T-helper 2 cell treated with Interferon-gamma antibody and Interleukin-4, amounts not matched to agents 5 μg/mL and 100 μg/mL, for 36 hours (primary cell): ENCODE measurements at regions not wholly inside any gene's neighbourhood (a gene's known extent, or its start where the extent isn't known, plus 50 kb on each side); places are given as distances from the start of the nearest gene placed in this dataset.

Experiments used
- DNase-seq: peaks from one replicate; pipeline ENCODE4 v3.0.0; 2021; ENCODE audit warnings: low spot score
- H3K27ac Mint-ChIP-seq: one replicate; pipeline ENCODE4 v1.8.0; 2021; ENCODE audit warnings: mild to moderate bottlenecking, mixed read lengths
- H3K27me3 Mint-ChIP-seq: one replicate; pipeline ENCODE4 v1.8.0; 2021; ENCODE audit warnings: low read depth, mixed read lengths
- H3K36me3 Mint-ChIP-seq: one replicate; pipeline ENCODE4 v1.8.0; 2021; ENCODE audit warnings: low read depth, mixed read lengths
- H3K4me1 Mint-ChIP-seq: one replicate; pipeline ENCODE4 v1.8.0; 2021; ENCODE audit warnings: low read depth, mixed read lengths
- H3K4me3 Mint-ChIP-seq: one replicate; pipeline ENCODE4 v1.8.0; 2022; ENCODE audit warnings: mild to moderate bottlenecking, moderate library complexity, mixed read lengths
- H3K9me3 Mint-ChIP-seq: one replicate; pipeline ENCODE4 v1.8.0; 2021; ENCODE audit warnings: mixed read lengths

GRCh38 chr6:81909981-81910900 is 157.8 kb upstream of the TENT5A start:
- Mint-ChIP-seq H3K4me1 (no peaks in the 10 kb centered on the region), H3K4me3 (no peak overlapping the region), H3K36me3 (no peaks in the 10 kb centered on the region), H3K27me3 (no peaks in the 10 kb centered on the region), H3K27ac (no peak overlapping the region), H3K9me3 (no peaks in the 10 kb centered on the region)
- DNase-seq, result no peak

DNA sequence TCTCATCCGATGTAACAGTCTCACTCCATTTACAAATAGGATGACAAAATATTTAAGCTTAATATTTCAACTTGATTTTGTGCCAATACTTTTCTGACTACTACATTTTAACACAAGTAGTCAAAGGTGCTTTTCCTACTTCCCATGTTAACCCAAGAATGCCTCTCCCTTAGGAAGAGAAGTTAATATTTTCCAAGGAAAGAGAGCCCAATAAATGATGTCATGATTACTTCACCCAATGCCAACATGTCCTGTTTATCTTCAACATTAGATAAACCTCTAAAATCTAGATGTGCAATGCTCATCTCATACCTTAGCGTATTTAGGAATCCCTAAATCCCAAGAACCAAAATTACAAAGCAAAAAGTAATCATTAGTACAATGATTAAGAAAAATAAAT is 156.7 kb upstream of the TENT5A start:
- Mint-ChIP-seq H3K9me3 (no peaks in the 10 kb centered on the region), H3K27me3 (no peaks in the 10 kb centered on the region), H3K27ac (no peak overlapping the region), H3K4me1 (no peaks in the 10 kb centered on the region), H3K4me3 (no peak overlapping the region), H3K36me3 (no peaks in the 10 kb centered on the region)
- DNase-seq, result no peak

DNA sequence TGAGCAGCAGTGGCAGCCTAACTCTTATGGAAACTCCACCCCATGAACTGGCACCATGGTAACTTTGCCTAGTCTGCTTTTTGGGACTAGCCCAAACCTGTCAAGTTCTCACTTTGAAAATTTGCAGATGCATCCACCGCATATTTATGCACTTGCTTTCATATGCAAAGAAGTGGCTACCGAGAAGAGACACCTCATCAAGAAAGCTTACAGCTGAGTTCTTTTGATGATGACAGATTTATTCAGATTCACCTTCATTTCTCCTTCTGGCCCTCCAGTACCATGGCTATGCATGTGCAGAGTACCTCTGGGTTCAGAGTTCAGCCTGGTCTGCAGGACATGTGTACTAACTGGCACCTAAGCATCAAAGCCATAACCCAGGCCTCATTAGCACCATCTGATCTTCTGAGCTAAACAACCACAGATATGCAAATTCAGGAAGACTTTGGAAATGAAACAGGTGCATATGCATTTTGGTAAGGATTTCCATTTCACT is 154.3 kb upstream of the TENT5A start:
- H3K27ac Mint-ChIP-seq, result no peak overlapping the region
- no peak for DNase-seq
- no peak overlapping the region for H3K4me3 Mint-ChIP-seq
- H3K27me3 Mint-ChIP-seq, result no peaks in the 10 kb centered on the region
- no peaks in the 10 kb centered on the region for H3K36me3 Mint-ChIP-seq
- H3K9me3 Mint-ChIP-seq, result no peaks in the 10 kb centered on the region
- H3K4me1 Mint-ChIP-seq, result no peaks in the 10 kb centered on the region

DNA sequence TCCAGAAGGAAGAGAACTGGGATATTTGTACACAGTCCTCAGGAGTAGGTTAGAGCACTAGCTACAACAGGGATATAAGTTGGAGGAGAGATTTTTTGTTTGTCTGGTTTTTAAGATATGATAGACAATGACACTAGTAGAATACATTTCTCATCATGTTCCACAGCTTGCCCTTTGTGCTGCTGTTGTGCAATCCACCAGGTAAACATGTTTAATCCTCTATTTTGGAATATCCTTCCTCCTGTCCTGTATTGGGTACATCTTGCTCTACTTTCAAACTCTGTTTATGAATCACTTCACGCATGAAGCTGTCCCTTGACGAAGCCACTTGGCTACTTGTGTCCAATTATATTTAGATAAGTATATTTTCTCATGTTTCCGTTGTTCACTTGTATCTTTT is 153.6 kb upstream of the TENT5A start:
- Mint-ChIP-seq H3K4me1 (no peaks in the 10 kb centered on the region), H3K9me3 (no peaks in the 10 kb centered on the region), H3K27ac (no peak overlapping the region), H3K27me3 (no peaks in the 10 kb centered on the region), H3K4me3 (no peak overlapping the region), H3K36me3 (no peaks in the 10 kb centered on the region)
- no peak for DNase-seq

DNA sequence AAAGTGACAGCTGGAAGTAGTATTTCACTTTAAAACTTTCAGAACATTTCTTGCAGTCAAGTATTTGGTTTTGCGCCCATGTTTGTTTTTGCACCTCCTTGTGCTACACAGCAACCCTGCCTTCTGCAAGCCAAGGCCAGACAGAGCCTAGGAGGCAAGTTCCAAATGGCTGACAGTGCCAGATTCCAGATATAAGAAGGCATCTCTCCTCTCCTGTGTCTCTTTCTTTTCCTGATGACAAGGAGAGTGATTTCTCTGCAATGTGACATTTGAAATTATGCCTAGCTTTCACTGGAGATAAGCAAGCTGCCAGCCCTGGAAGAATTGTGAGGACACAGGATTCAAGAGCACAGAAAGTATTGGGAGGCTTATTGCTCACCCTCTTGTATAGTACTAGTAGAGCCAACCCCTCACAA is 149.1 kb upstream of the TENT5A start:
- Mint-ChIP-seq H3K27me3 (no peaks in the 10 kb centered on the region), H3K4me1 (no peaks in the 10 kb centered on the region), H3K36me3 (no peaks in the 10 kb centered on the region), H3K9me3 (no peaks in the 10 kb centered on the region), H3K27ac (no peak overlapping the region), H3K4me3 (no peak overlapping the region)
- no peak for DNase-seq

DNA sequence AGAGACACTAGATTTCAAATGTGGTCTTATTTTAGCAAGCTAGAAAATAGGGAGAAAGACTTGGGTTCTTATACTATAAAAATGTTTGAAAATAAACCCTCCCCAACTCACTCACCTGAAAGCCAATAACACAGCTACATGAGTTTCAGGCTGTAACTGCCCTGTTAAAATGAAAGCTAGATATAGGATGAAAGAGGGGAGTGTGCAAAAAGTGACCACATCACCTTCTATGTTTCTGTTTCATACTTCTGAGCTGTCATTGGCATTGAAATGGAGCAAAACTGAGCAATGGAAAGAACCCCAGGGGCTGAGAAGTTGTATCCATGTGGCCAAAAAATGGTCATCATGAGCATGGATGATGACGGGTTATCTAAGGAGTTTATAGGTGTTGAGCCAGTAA is 148.1 kb upstream of the TENT5A start:
- DNase-seq, result no peak
- H3K4me1 Mint-ChIP-seq, result no peaks in the 10 kb centered on the region
- no peak overlapping the region for H3K4me3 Mint-ChIP-seq
- no peak overlapping the region for H3K27ac Mint-ChIP-seq
- H3K27me3 Mint-ChIP-seq, result no peaks in the 10 kb centered on the region
- H3K36me3 Mint-ChIP-seq, result no peaks in the 10 kb centered on the region
- no peaks in the 10 kb centered on the region for H3K9me3 Mint-ChIP-seq

DNA sequence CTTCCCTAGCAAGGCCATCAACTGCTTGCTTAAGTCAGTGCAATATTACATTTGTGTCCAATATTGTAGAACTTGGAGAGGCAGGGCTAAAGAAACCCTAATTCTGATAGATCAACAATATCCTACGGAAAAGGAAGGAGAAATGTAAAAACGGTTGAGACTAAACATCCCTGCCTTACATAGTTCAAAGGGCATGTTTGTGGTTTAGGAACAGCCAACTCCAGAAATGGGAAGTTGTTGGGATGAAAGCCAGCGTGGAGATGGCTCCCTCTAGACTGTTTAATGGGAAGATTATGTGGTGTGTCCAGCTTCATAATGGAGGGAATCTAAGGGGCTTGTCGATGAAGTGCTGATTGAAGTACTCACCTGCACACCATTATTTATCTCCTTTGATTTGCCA is 145.3 kb upstream of the TENT5A start:
- H3K9me3 Mint-ChIP-seq, result no peaks in the 10 kb centered on the region
- H3K4me1 Mint-ChIP-seq, result no peaks in the 10 kb centered on the region
- DNase-seq, result no peak
- H3K27ac Mint-ChIP-seq, result no peak overlapping the region
- no peaks in the 10 kb centered on the region for H3K27me3 Mint-ChIP-seq
- H3K4me3 Mint-ChIP-seq, result no peak overlapping the region
- no peaks in the 10 kb centered on the region for H3K36me3 Mint-ChIP-seq

- H3K4me3 Mint-ChIP-seq, result no peak overlapping the region
- H3K27me3 Mint-ChIP-seq, result no peaks in the 10 kb centered on the region
- no peaks in the 10 kb centered on the region for H3K4me1 Mint-ChIP-seq
- no peaks in the 10 kb centered on the region for H3K36me3 Mint-ChIP-seq
- DNase-seq, result no peak
- no peaks in the 10 kb centered on the region for H3K9me3 Mint-ChIP-seq
- no peak overlapping the region for H3K27ac Mint-ChIP-seq
These were observed 144.3 kb upstream of the TENT5A start for GRCh38 chr6:81896525-81897503.

DNA sequence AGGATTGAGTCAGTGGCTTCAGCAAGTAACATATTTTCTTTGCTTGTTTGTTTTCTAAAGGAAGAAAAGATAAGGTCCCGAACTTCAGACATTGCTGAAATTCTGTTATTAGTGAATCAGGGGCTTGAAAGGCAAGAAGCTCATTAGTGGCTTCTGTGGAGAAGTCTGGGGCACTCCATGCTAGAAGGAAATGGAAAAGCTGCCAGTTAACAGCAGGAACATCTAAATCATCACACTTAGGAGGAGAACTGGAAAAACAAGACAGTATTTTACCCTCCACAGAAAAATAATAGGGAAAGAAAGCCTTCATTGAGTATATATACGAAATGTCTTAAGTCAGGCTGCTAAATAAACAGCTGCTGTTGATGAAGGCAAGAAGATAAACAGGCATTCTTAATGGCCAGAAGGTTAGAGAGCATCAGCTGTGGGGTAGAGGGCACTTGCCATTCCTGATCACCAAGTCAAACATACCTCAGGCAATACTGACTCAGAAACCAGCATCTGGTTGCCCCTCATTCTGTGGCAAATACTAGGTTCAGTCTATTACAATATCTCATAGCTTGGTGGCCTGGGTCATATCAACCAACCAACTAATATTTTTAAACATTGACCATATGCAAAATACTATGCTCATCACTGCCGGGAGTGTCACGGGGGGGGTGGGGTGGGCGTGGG is 143.2 kb upstream of the TENT5A start:
- Mint-ChIP-seq H3K9me3 (no peaks in the 10 kb centered on the region), H3K4me3 (no peak overlapping the region), H3K36me3 (no peaks in the 10 kb centered on the region), H3K4me1 (no peaks in the 10 kb centered on the region), H3K27ac (no peak overlapping the region), H3K27me3 (no peaks in the 10 kb centered on the region)
- no peak for DNase-seq

DNA sequence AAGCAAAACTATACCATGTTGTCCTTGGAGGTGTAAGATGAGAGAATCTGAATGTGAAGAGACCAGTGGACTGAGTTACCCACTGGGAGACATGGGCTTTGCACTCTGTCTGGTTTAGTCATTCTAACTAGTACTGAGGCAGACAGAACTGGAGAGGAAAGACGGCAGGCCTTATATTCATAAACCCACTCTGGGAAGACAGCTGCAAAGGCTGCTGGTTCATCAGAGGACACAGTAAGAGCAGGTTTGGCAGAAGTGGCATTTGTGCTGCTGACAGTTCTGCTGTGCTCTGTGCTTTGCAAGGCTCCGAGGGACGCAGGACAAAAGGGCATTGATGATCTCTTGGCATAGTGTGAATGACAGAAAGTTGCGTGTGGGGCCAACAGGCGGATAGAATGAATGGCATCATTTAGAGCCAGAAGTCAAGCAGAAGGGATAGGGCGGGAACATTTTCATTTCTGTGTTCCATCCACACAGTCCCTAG is 142.3 kb upstream of the TENT5A start:
- no peaks in the 10 kb centered on the region for H3K27me3 Mint-ChIP-seq
- no peaks in the 10 kb centered on the region for H3K36me3 Mint-ChIP-seq
- H3K4me3 Mint-ChIP-seq, result no peak overlapping the region
- no peaks in the 10 kb centered on the region for H3K9me3 Mint-ChIP-seq
- no peak for DNase-seq
- H3K4me1 Mint-ChIP-seq, result no peaks in the 10 kb centered on the region
- no peak overlapping the region for H3K27ac Mint-ChIP-seq

GRCh38 chr6:81894306-81894705 is 141.8 kb upstream of the TENT5A start:
- Mint-ChIP-seq H3K27ac (no peak overlapping the region), H3K36me3 (no peaks in the 10 kb centered on the region), H3K27me3 (no peaks in the 10 kb centered on the region), H3K9me3 (no peaks in the 10 kb centered on the region), H3K4me3 (no peak overlapping the region), H3K4me1 (no peaks in the 10 kb centered on the region)
- DNase-seq, result no peak

GRCh38 chr6:81892891-81893290 is 140.4 kb upstream of the TENT5A start:
- Mint-ChIP-seq H3K27ac (no peak overlapping the region), H3K27me3 (no peaks in the 10 kb centered on the region), H3K4me3 (no peak overlapping the region), H3K4me1 (no peaks in the 10 kb centered on the region), H3K9me3 (no peaks in the 10 kb centered on the region), H3K36me3 (no peaks in the 10 kb centered on the region)
- DNase-seq, result no peak

- Mint-ChIP-seq H3K4me3 (no peak overlapping the region), H3K4me1 (no peaks in the 10 kb centered on the region), H3K9me3 (no peaks in the 10 kb centered on the region), H3K27ac (no peak overlapping the region), H3K36me3 (no peaks in the 10 kb centered on the region), H3K27me3 (no peaks in the 10 kb centered on the region)
- DNase-seq, result no peak
These were observed 139.4 kb upstream of the TENT5A start for GRCh38 chr6:81891874-81892273.
